H1 (cell line): ENCODE measurements at regions not wholly inside any gene's neighbourhood (a gene's known extent, or its start where the extent isn't known, plus 50 kb on each side); places are given as distances from the start of the nearest gene placed in this dataset.
A peak's percentile ranks its signal among the peaks of the same experiment; 100 is the strongest.

Source experiments
- CTCF ChIA-PET: fragments of 300-600 bp; sonication (Branson Sonifier 250); formaldehyde crosslinking; loops from one replicate; lab custom pipeline; 2021; ENCODE audit not compliant: partially characterized antibody; lab: Charles Lee
- POLR2A ChIA-PET: fragments of 300-600 bp; sonication (Branson Sonifier 250); formaldehyde crosslinking; loops from one replicate; lab custom pipeline; 2021; ENCODE audit warnings: inconsistent platforms; ENCODE audit not compliant: partially characterized antibody; lab: Charles Lee
- DNase-seq, 2 experiments: peaks; one replicate each; pipeline versions ENCODE4 v3.0.0 to v3.0.0-alpha.2; 2010 to 2022; ENCODE audit warnings: low spot score in 2 of 2, low read depth in 1 of 2, mixed read lengths in 1 of 2
- FAIRE-seq: peaks from 2 replicates; lab custom pipeline; 2011; peaks lifted over from hg19 to GRCh38; lab: Jason Lieb, UNC
- H2AFZ ChIP-seq: 2 replicates; pipeline ENCODE4 v1.8.1; 2012; ENCODE audit warnings: low read length, inconsistent platforms
- H2AK5ac ChIP-seq: 2 replicates; pipeline ENCODE4 v1.6.1; 2013; ENCODE audit warnings: low read depth, low read length
- H2BK120ac ChIP-seq: replicated peaks from 2 replicates; pipeline ENCODE3; 2013; ENCODE audit warnings: low read depth, low read length, inconsistent platforms
- H2BK12ac ChIP-seq: 2 replicates; pipeline ENCODE4 v1.6.1; 2013; ENCODE audit warnings: low read depth, low read length
- H2BK15ac ChIP-seq: 2 replicates; pipeline ENCODE4 v1.6.1; 2013; ENCODE audit warnings: low read length
- H2BK20ac ChIP-seq: 2 replicates; pipeline ENCODE4 v1.6.1; 2013; ENCODE audit warnings: low read length
- H2BK5ac ChIP-seq: 2 replicates; pipeline ENCODE4 v1.6.1; 2013; ENCODE audit warnings: low read depth, low read length
- H3K14ac ChIP-seq: 2 replicates; pipeline ENCODE4 v1.6.1; 2013; ENCODE audit warnings: inconsistent platforms; ENCODE audit not compliant: insufficient read length
- H3K18ac ChIP-seq: 2 replicates; pipeline ENCODE4 v1.6.1; 2013; ENCODE audit warnings: low read length; ENCODE audit errors: extremely low read depth
- H3K23ac ChIP-seq: 2 replicates; pipeline ENCODE4 v1.6.1; 2013; ENCODE audit warnings: inconsistent platforms; ENCODE audit not compliant: insufficient read length
- H3K23me2 ChIP-seq: 2 replicates; pipeline ENCODE4 v1.6.1; 2013; ENCODE audit warnings: low read depth, low read length
- H3K27ac ChIP-seq: 2 replicates; pipeline ENCODE4 v1.6.1; 2011; ENCODE audit warnings: low read depth, low read length, inconsistent platforms
- H3K27me3 ChIP-seq, 4 experiments: replicated peaks in 1 of 4; 1 replicate in 1 of 4; 2 replicates in 3 of 4; pipeline versions ENCODE4 v1.6.1 to v1.8.1; 2011 to 2013; ENCODE audit warnings: low read length in 3 of 4, mild to moderate bottlenecking in 3 of 4, inconsistent platforms in 2 of 4, mixed read lengths in 2 of 4, moderate library complexity in 1 of 4; ENCODE audit not compliant: control insufficient read depth in 3 of 4, insufficient read depth in 3 of 4; ENCODE audit errors: extremely low read depth in 1 of 4
- H3K36me3 ChIP-seq, 4 experiments: 2 replicates each; pipeline versions ENCODE4 v1.6.1 to v1.8.1; 2011 to 2013; ENCODE audit warnings: mild to moderate bottlenecking in 4 of 4, low read length in 3 of 4, moderate library complexity in 2 of 4, control low read depth in 1 of 4, inconsistent platforms in 1 of 4; ENCODE audit not compliant: insufficient read depth in 4 of 4, control insufficient read depth in 2 of 4
- H3K4ac ChIP-seq: replicated peaks from 2 replicates; pipeline ENCODE3; 2013; ENCODE audit warnings: low read length, low read depth, mixed read lengths, inconsistent platforms; ENCODE audit not compliant: insufficient read length
- H3K4me1 ChIP-seq, 4 experiments: replicated peaks in 1 of 4; 1 replicate in 1 of 4; 2 replicates in 3 of 4; pipeline versions ENCODE4 v1.6.1 to v1.8.1; 2011 to 2013; ENCODE audit warnings: low read length in 3 of 4, inconsistent platforms in 2 of 4, mixed read lengths in 1 of 4; ENCODE audit not compliant: insufficient read depth in 4 of 4, control insufficient read depth in 3 of 4
- H3K4me2 ChIP-seq, 2 experiments: 2 replicates each; pipeline versions ENCODE4 v1.6.1 to v1.8.1; 2011 to 2013; ENCODE audit warnings: low read depth in 2 of 2, low read length in 2 of 2, control low read depth in 1 of 2, inconsistent platforms in 1 of 2, mild to moderate bottlenecking in 1 of 2; ENCODE audit not compliant: insufficient read depth in 1 of 2
- H3K4me3 ChIP-seq, 4 experiments: fragments of 200-600, 300-600 bp in 1 of 4; sonication (generic), shearing (Covaris generic), sonication (Bioruptor Twin) in 1 of 4; 2 replicates each; pipeline versions ENCODE4 v1.5.1 to v1.8.1; 2011 to 2016; ENCODE audit warnings: low read length in 4 of 4, low read depth in 3 of 4, control low read depth in 2 of 4, inconsistent platforms in 2 of 4, mild to moderate bottlenecking in 2 of 4, mixed read lengths in 1 of 4, moderate library complexity in 1 of 4; ENCODE audit not compliant: insufficient read depth in 2 of 4; ENCODE audit errors: extremely low read depth in 1 of 4
- H3K56ac ChIP-seq: replicated peaks from 2 replicates; pipeline ENCODE3; 2013; ENCODE audit warnings: low read depth, mild to moderate bottlenecking, mixed read lengths, low read length, inconsistent platforms; ENCODE audit not compliant: insufficient read length
- H3K79me1 ChIP-seq: 2 replicates; pipeline ENCODE4 v1.6.1; 2013; ENCODE audit warnings: low read depth, low read length, control low read depth
- H3K79me2 ChIP-seq, 2 experiments: 2 replicates each; pipeline versions ENCODE4 v1.6.1 to v1.8.1; 2012 to 2013; ENCODE audit warnings: low read length in 2 of 2, mild to moderate bottlenecking in 2 of 2, inconsistent platforms in 1 of 2; ENCODE audit not compliant: insufficient read depth in 2 of 2, control insufficient read depth in 1 of 2
- H3K9ac ChIP-seq, 4 experiments: replicated peaks in 1 of 4; 1 replicate in 1 of 4; 2 replicates in 3 of 4; pipeline versions ENCODE4 v1.6.1 to v1.8.1; 2011 to 2013; ENCODE audit warnings: low read depth in 3 of 4, low read length in 3 of 4, control low read depth in 2 of 4, mild to moderate bottlenecking in 2 of 4, moderate library complexity in 2 of 4, inconsistent platforms in 1 of 4; ENCODE audit errors: extremely low read depth in 1 of 4
- H3K9me3 ChIP-seq, 2 experiments: 2 replicates each; pipeline versions ENCODE4 v1.6.1 to v1.8.1; 2012 to 2013; ENCODE audit warnings: mild to moderate bottlenecking in 2 of 2, moderate library complexity in 2 of 2, control low read depth in 1 of 2, inconsistent platforms in 1 of 2, low read depth in 1 of 2, low read length in 1 of 2, mixed read lengths in 1 of 2; ENCODE audit not compliant: insufficient read depth in 2 of 2
- H4K20me1 ChIP-seq, 2 experiments: replicated peaks in 1 of 2; 2 replicates each; pipeline versions ENCODE3 to v1.8.1; 2011 to 2013; ENCODE audit warnings: inconsistent platforms in 2 of 2, low read length in 2 of 2, mild to moderate bottlenecking in 1 of 2; ENCODE audit not compliant: insufficient read depth in 2 of 2, control insufficient read depth in 1 of 2
- H4K5ac ChIP-seq: 2 replicates; pipeline ENCODE4 v1.6.1; 2013; ENCODE audit warnings: low read length, low read depth, mixed read lengths, inconsistent platforms; ENCODE audit not compliant: insufficient read length
- H4K8ac ChIP-seq: 2 replicates; pipeline ENCODE4 v1.8.0; 2013; ENCODE audit warnings: mild to moderate bottlenecking, moderate library complexity, low read length, inconsistent platforms; ENCODE audit not compliant: insufficient read depth; ENCODE audit errors: extremely low read depth
- H4K91ac ChIP-seq: replicated peaks from 2 replicates; pipeline ENCODE3; 2013; ENCODE audit warnings: low read length, mixed read lengths, inconsistent platforms; ENCODE audit not compliant: insufficient read length
- CREB1 ChIP-seq: IDR thresholded peaks from 2 replicates; pipeline ENCODE4 v1.6.1; 2012; ENCODE audit warnings: inconsistent platforms
- SP1 ChIP-seq: IDR thresholded peaks from 2 replicates; pipeline ENCODE4 v1.6.1; 2011; ENCODE audit warnings: low read depth, low read length
- TAF1 ChIP-seq: IDR thresholded peaks from 2 replicates; pipeline ENCODE4 v1.6.1; 2011; ENCODE audit warnings: mild to moderate bottlenecking, low read depth, low read length
- TEAD4 ChIP-seq: IDR thresholded peaks from 2 replicates; pipeline ENCODE4 v1.6.1; 2012; ENCODE audit warnings: low read depth, low read length, inconsistent platforms, mixed read lengths
- WGBS, 2 experiments: shearing (Covaris generic) in 1 of 2; methylation state at CpG; one replicate each; pipeline versions ENCODE4 v1.1.6 to v1.1.7; 2013 to 2015; ENCODE audit warnings: low lambda C conversion rate in 2 of 2, mixed read lengths in 2 of 2, inconsistent platforms in 1 of 2, low coverage in 1 of 2, missing lambda C conversion rate in 1 of 2; ENCODE audit not compliant: insufficient replicate concordance in 2 of 2, insufficient coverage in 1 of 2, insufficient read length in 1 of 2; ENCODE audit errors: extremely low coverage in 1 of 2, missing lambda C conversion rate in 1 of 2; 5-methylcytosine and 5-hydroxymethylcytosine counted together

DNA sequence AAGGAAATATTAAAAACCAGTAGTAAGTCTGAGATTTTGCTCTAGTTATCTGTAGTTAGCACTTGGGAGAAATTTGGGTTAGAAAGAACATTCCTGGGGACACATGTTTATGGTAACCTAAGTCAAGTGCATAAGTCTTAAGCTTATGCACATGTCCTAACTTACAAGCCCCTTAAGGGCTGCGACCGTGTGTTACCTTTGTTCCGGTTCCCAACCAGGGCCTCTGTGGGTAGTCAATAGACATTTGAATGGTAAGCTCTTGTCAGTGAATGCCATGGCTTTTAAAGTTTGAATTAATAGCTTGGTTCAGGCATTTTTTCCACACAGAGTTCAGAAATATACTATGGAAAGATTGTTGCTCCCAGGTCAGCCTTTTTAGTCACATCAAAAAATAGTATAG is 64.7 kb upstream of the CWC22 start:
- Histone ChIP-seq H3K23ac (no peak overlapping the region), H4K20me1 (no peaks in the 10 kb centered on the region), H4K8ac (no peak overlapping the region), H2AFZ (no peak overlapping the region), H3K4me2 (peak overlapping the region in 1 of 2 experiments; percentile 46; a peak in 1 of 4 replicates), H3K4ac (no peak overlapping the region), H3K27me3 (no peaks in the 10 kb centered on the region), H3K36me3 (peaks cover 0 to 15% (median 0%) of the 10 kb centered on the region in 4 experiments; a peak in 2 of 8 replicates), H3K4me1 (peaks cover 0 to 11% (median 2%) of the 10 kb centered on the region in 4 experiments; a peak in 3 of 7 replicates), H3K27ac (no peak overlapping the region), H4K5ac (no peak overlapping the region), H2BK120ac (no peak overlapping the region), H2BK15ac (no peak overlapping the region), H3K79me1 (no peaks in the 10 kb centered on the region), H3K9me3 (peaks cover 19 to 21% of the 10 kb centered on the region in 2 experiments), H3K14ac (no peak overlapping the region), H3K79me2 (no peaks in the 10 kb centered on the region), H2BK5ac (no peak overlapping the region), H2AK5ac (no peak overlapping the region), H3K23me2 (no peaks in the 10 kb centered on the region), H4K91ac (no peak overlapping the region), H2BK12ac (no peak overlapping the region), H3K18ac (no peak overlapping the region), H3K4me3 (peak overlapping the region in 1 of 4 experiments; percentile 10; a peak in 1 of 8 replicates), H3K9ac (no peak overlapping the region), H2BK20ac (no peak overlapping the region), H3K56ac (no peak overlapping the region)
- CTCF ChIA-PET, result interaction anchor here (0.6 to 2.0 kb wide), 8 partner anchors 10 to 173 kb away, joined by 3 to 5 read pairs (median 5); no protein-coding TSS in a partner anchor
- DNase-seq (no peak), FAIRE-seq (peak; percentile 81)
- TF ChIP-seq SP1 (0 out of 2 replicates have a peak, but pooled peaks have one; percentile 22), TAF1 (no peak), TEAD4 (0 out of 2 replicates have a peak, but pooled peaks have one; percentile 12), CREB1 (no peak)
- WGBS, 2 experiments, result 12% methylated on average over 3 of the region's 3 CpGs; no CpG with 5 or more reads in 1 of the 2 experiments
- POLR2A ChIA-PET, result interaction anchor here (3.8 kb wide), 1 partner anchor 14 kb away, joined by 16 read pairs; no protein-coding TSS in a partner anchor
